GM18951 (cell line): ENCODE measurements at regions not wholly inside any gene's neighbourhood (a gene's known extent, or its start where the extent isn't known, plus 50 kb on each side); places are given as distances from the start of the nearest gene placed in this dataset.

Experiments used
- POLR2A ChIP-seq: IDR thresholded peaks from 4 replicates; pipeline ENCODE4 v1.6.1; 2011; ENCODE audit warnings: mild to moderate bottlenecking; ENCODE audit not compliant: insufficient read length, insufficient read depth; ENCODE audit errors: extremely low read depth
- in situ Hi-C: fragments of 300-500 bp; cut with MboI; formaldehyde crosslinking; loops from one replicate; pipeline ENCODE4 v1.12.0; 2022; ENCODE audit warnings: low sequenced_read_pairs, mixed read lengths, inconsistent platforms; ENCODE audit not compliant: unreplicated experiment

- no peak for TF ChIP-seq POLR2A
- in situ Hi-C loops, result no loop called here
Observed at GRCh38 chr10:124222988-124223710, 129.8 kb upstream of the CHST15 start.

GRCh38 chr10:124222318-124222987 lies 129.1 kb upstream of the CHST15 start:
- TF ChIP-seq POLR2A, result no peak
- in situ Hi-C loops, result no loop called here

DNA sequence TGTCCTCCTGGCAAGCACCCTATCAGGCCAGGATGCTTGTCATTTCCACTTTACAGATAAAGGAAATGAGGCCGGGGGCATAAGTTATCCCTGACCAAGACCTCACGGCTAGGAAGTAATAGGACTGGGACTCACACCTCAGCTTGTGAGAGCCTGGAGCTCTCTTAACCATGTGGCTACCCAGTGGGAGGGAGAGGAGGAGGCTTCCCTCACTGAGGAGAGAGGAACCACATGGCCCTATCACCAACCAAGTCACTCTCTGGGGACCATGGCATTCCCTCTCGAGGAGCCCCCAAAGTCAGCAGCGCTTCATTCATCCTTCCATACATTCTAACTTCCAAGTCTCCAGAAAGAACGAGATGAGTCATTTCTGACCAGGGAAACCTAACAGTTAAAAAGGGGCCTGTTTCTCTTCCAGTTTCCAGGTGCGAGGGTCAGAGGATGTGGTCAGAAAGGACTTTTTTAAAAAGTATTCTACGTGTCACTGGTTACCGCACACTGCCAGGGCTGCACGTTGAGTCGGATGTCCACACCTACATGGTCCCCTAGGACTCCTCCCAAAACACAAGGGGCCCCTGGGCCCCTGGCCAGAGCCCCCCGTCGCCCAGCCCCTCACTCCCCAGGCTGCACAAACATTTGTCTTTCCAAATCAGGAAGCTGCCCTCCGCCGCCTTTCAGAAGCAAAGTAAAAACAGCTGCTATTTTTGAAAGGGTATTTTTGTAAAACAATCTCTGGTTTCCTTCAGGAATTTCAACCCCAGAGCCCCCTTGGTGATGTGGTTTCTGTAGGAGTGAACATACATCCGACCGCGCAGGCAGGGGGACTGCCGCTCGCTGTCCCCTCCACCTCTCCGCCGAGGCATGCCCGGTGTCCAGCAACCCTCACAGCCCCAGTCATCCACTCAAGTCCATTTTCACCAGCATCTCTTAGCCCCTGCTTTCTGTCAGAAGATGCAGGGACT lies 128.2 kb upstream of the CHST15 start:
- peak; percentile 35 for TF ChIP-seq POLR2A
- in situ Hi-C loops, result no loop called here

DNA sequence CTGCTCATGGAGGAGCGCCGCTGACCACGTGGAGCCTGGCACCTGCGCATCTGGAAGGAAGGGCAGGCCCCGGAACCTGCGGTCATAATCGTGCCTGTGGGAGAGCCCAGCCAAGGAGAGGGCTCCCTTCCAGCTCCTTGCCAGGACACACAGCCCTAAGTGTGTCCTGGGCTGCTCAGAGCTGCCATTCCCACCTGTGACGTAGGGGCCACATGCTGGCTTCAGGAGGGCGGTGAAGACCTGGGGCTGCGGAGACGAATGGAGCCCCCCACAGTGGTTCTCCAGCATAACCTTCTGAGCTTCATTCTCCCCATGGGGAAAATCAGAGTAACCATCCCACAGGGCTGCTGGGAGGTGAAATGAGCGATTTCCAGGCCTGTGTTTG lies 127.6 kb upstream of the CHST15 start:
- no peak for TF ChIP-seq POLR2A
- in situ Hi-C loops, result no loop called here

DNA sequence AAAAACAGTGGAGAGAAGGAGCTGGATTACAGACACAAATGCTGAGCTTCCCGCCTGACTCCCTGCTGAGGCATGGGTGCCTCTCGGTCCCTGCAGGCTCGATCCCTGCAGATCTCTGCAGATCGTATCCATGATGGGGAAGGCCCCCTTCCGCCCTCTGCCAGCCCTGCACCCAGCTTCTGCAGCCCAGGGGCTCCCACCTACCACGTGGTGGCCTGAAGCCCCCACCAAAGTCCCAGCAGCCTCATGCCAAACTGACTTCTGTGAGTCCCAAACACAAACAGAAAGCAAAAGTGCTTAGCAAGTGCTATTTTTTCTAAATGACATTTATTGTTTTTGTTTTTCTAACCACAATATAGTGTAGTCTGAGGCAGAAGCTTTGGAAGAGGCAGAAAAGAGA lies 127.1 kb upstream of the CHST15 start:
- TF ChIP-seq POLR2A, result no peak
- in situ Hi-C loops, result no loop called here

- in situ Hi-C loops, result no loop called here
- no peak for TF ChIP-seq POLR2A
Observed at GRCh38 chr10:124219655-124220054, 126.3 kb upstream of the CHST15 start.

DNA sequence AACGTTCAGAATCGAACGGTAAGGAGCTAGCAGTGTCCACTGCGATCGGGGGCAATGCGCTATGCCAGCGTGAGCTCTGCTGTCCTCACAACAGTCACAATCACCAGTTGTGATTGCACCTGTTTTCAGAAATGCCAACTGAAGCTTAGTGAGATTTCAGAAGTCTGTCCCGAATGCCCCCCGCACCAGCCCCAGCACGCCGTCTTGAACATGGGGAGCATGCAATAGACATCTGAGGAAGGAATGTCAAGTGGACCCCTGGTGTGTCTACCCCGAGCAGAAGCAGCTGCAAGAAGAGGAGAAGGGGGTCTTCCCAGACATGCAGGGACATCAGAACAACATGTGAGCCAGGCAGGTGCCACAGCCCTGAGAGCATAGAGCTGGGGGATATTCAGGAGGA lies 125.7 kb upstream of the CHST15 start:
- in situ Hi-C loops, result no loop called here
- TF ChIP-seq POLR2A, result no peak

- TF ChIP-seq POLR2A, result no peak
- in situ Hi-C loops, result no loop called here
Observed at GRCh38 chr10:124217906-124218804, 124.8 kb upstream of the CHST15 start.

- TF ChIP-seq POLR2A, result no peak
- in situ Hi-C loops, result no loop called here
Observed at GRCh38 chr10:124217031-124217430, 123.6 kb upstream of the CHST15 start.

DNA sequence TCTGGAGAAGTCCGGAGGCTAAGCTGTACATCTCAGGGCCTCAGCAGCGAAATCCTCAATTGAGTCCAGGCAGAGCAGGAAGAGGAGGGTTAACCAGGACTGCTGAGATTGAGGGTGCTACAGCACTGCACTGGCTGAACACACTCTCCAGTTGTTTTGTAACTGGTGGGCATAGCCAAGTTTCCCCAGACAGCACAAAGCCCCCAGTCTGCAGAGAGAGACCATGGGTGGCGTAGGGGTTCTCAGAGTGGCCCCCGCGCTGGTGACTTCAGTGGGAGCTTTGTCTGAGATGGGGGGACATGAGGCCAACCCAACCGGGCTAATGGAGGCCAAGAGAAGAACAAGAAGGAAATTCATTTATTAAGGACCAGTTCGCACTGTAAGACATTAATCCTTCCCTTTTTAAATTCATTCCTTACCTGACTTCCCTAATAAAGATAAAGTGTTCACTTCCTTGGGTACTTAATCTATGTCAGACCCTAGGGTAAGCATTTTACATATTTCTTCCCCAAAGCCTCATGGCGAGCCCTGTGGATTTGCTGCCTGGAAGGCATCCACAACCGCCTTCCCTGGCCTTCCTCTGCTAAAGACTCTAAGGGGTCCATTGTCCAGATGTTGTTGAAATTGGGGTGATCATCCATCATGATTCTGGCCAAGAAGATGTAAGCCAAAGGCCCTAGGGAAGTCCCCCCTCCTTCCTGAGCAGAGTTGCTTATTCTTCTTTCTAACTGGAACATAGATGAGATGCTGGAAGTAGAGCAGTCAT lies 121.4 kb upstream of the CHST15 start:
- no peak for TF ChIP-seq POLR2A
- in situ Hi-C loops, result no loop called here

DNA sequence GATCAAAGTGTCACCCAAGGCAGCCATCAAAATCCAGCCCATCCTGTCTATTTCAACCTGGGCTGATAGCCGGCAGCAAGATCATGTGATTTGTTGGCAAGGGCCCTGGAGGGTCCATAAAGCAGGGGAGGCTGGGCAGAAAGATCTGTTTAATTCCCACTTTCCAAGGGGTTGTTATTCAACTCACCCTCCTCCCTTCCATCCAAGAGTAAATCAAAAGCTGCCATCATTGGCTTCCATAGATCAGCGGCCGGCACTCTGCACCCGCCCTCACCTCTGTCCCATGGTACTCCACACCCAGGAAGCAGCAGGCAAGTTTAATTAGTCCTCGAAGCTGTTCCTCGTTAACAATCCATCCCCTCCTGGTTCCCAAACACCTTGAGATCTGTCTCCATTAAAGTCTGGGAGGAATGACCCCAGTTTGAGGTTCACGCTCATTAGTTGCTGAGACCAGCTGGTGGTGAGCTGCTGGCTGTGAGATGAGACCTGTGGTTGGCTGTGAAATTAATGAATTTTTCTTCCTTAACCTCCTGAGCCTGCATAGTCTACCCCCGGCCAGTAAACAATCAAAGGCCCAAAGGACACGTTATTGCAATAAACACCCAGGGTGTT lies 120.6 kb upstream of the CHST15 start:
- in situ Hi-C loops, result no loop called here
- no peak for TF ChIP-seq POLR2A
